GM13977 (cell line): ENCODE measurements at regions not wholly inside any gene's neighbourhood (a gene's known extent, or its start where the extent isn't known, plus 50 kb on each side); places are given as distances from the start of the nearest gene placed in this dataset.

Source experiments
- DNase-seq: peaks from one replicate; pipeline ENCODE4 v3.0.0; 2012; ENCODE audit warnings: low spot score
- CTCF ChIP-seq: IDR thresholded peaks from 2 replicates; pipeline ENCODE4 v1.5.1; 2012; ENCODE audit warnings: mild to moderate bottlenecking, control low read depth; ENCODE audit not compliant: insufficient read depth; ENCODE audit errors: extremely low read depth, missing control alignments
- in situ Hi-C: fragments of 300-500 bp; cut with MboI; formaldehyde crosslinking; loops from one replicate; pipeline ENCODE4 v1.12.0; 2022; ENCODE audit warnings: low sequenced_read_pairs, low pct_unique_long_range_greater_than_20kb, mixed read lengths, inconsistent platforms; ENCODE audit not compliant: unreplicated experiment

DNA sequence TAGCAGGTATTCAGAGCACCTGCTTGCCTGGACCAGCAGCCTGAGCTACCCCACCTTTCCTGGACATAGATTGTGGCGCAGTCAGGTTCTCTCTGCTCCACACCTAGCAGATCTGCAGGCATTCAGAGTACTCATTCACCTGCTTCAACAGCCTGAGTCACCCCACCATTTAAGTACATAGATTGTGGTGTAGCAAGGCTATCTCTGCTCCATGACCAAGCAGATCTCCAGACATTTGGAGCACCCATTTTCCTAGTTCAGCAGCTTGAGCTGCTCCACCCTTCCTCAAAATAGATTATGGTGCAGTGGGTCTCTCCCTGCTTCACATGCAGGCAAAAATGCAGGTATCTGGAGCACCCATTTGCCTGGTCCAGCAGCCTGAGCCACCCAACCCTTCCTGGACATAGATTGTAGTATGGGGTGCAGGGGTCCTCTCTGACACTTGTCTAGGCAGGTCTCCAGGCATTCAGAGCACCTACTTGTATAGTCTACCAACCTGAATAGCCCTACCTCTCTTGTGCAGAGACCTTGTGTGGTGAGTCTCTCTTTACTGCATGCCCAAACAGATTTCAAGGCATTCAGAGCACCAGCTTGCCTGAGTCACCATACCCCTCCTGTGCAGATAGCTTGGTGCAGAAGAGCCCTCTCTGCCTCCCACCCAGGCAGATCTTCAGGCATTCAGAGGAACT is 466.0 kb upstream of the THBS1 start:
- in situ Hi-C loops: loop anchor here (25.0 kb wide), 1 partner anchor 472 kb away; the partner anchor contains the start of gene THBS1
- DNase-seq: no peak
- TF ChIP-seq CTCF: no peak

GRCh38 chr15:39115379-39116057 is 465.4 kb upstream of the THBS1 start:
- no peak for DNase-seq
- TF ChIP-seq CTCF: no peak
- in situ Hi-C loops: loop anchor here (25.0 kb wide), 1 partner anchor 472 kb away; the partner anchor contains the start of gene THBS1

DNA sequence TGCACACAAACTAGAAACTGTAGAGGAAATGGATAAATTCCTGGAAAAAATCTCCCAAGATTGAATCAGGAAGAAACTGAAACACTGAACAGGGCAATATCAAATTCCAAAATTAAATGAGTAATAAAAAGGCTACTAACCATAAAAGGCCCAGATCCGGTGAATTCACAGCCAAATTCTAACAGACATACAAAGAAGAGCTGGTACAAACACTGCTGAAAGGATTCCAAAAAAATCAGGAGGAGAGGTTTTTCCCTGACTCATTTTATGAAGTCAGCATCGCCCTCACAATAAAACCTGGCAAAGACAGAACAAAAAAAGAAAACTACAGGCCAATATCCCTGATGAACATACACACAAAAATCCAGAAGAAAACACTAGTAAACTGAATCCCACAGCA is 462.4 kb upstream of the THBS1 start:
- in situ Hi-C loops: loop anchor here (25.0 kb wide), 1 partner anchor 469 kb away; the partner anchor contains the start of gene THBS1
- no peak for TF ChIP-seq CTCF

GRCh38 chr15:39124155-39124552 is 456.7 kb upstream of the THBS1 start:
- no peak for TF ChIP-seq CTCF
- no peak for DNase-seq
- in situ Hi-C loops: loop anchor here (25.0 kb wide), 1 partner anchor 463 kb away; the partner anchor contains the start of gene THBS1

More for the DNA sequence above, 462.4 kb upstream of the THBS1 start:
- no peak for DNase-seq

DNA sequence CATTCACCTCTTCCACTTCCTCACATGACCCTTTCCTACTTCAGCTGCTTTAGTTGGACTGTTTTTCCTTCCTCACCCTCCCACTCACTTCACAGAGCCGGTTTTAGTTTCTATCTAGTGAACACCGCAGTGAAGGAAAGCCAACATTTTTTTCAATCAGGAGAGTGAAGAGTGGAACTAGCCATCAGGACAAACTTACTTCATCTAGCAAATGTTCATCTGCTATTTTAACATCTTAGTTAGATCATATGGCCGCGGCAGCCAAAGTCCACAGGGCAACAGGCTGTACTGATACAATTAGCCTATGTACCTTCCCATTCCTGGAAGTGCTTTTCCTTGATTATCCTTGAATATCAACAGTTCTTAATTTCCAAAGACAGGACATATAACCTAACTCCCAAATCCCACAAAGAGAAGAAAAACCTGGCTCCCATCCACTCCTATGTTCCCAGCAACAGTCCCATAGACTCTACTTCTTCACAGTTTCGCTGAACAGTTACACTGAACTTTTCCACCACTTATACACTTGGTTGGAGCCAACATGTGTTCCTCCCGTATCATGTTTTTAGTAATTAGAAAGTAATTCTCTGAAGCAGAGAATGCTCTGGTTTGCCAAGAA is 456.2 kb upstream of the THBS1 start:
- in situ Hi-C loops: loop anchor here (25.0 kb wide), 1 partner anchor 463 kb away; the partner anchor contains the start of gene THBS1
- TF ChIP-seq CTCF: no peak
- DNase-seq: no peak

DNA sequence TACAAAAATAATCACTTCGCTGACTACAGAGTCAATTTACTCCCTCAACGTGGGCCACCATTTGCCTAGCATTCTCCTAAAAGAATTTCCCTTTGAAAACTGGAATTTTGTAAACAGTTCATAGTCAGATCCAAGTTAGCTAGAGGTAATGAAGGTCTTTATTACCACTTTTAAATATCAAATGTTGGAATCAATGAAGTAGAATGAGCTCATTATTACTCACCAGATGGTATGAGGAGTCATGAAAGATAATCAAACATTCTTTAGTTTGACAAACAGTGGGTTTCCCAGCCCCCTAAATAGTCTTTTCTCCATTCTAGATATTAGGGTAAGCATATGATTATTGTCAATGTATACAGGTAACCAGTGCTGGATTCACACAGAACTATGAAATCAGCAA is 455.7 kb upstream of the THBS1 start:
- TF ChIP-seq CTCF: no peak
- no peak for DNase-seq
- in situ Hi-C loops: no loop called here
